Stimulated activated CD4-positive, alpha-beta T cell treated with anti-CD3 and anti-CD28 coated beads, TNF-alpha, amount 100 ng/mL, for 48 hours (primary cell): ENCODE measurements at regions not wholly inside any gene's neighbourhood (a gene's known extent, or its start where the extent isn't known, plus 50 kb on each side); places are given as distances from the start of the nearest gene placed in this dataset.

ENCODE experiments used
- DNase-seq, 3 donors: peaks; one replicate each; pipeline ENCODE4 v3.0.0-alpha.2; 2020; ENCODE audit warnings: low read depth in 3 of 3

GRCh38 chr5:143870362-143870761, 58.4 kb downstream of the HMHB1 start:
- DNase-seq = no peak

DNA sequence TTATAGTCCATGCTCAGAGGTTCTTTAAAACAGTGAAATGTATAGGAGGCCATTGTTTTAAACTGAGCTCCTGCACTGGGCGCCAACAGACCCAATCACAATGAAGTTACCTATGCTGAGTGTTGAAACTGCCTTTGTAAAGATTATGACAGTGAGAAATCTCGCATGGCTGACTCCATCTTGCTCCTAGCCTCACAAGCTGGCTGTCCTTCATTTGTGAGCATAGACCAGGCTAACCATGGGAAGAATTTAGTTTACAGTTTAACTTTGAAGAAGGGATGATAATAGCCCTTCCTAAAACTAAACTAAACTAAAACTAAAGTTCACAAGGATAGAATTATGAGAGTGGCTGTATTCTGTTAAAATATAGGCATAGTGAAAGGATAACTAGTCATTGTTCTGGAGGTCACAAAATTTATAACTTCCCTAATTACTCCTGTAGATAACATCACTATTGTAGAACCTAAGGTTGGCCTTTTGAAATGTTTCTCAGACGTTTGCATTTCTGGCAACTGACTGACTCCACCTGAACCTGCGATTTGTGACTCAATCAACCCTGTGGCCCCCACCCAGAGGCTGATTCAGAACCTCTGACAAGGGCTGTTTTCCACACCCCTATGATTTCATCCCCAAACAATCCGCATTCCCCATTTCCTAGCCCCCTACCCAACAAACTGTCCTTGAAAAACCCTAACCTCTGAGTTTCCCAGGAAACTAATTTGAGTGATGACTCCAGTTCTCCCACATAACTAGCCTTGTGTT, 59.1 kb downstream of the HMHB1 start:
- DNase-seq = no peak

GRCh38 chr5:143871672-143872071, 59.7 kb downstream of the HMHB1 start:
- no peak for DNase-seq

GRCh38 chr5:143874312-143874711, 62.4 kb downstream of the HMHB1 start:
- no peak for DNase-seq

DNA sequence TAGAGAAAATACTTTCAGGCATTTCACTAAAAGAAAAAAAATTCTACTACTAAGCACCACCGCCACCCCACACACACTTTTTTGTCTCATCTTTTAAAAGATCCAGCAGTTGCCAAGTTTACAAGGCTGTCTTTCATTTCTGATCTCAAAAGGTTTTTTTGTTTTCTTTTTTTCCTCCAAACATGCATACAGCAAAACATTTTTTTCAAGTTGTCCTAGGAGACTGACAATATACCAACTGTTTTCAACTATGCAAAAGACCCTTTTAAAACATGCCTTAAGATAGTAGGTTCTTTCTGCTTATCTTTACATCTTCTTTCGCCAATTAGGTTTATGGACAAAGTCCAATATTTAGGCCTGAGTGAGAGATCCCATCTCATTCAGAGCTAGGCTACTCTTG, 65.2 kb downstream of the HMHB1 start:
- no peak for DNase-seq

- DNase-seq = no peak
Observed at GRCh38 chr5:143878430-143878829, 66.5 kb downstream of the HMHB1 start.

DNA sequence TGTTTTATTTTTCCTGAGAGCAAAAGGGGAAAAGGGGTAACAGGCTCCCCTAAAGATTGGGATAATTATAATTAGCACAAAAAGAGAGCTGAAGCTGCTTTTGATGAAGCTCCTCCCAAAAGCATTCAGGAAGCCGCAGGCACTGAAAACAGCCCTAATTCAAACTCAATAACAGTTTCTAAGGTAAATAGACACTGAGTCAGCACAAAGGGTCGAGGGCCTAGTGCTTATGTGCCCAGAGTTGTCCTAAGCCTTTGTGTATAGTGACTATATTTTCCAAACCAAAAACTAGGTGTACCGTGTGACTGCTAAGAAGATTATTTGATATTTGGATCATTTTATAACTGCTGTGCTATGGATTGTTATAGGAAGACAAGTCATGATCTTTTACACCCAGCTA, 67.7 kb downstream of the HMHB1 start:
- no peak for DNase-seq

- no peak for DNase-seq
Observed at GRCh38 chr5:143880178-143880577, 68.2 kb downstream of the HMHB1 start.

DNA sequence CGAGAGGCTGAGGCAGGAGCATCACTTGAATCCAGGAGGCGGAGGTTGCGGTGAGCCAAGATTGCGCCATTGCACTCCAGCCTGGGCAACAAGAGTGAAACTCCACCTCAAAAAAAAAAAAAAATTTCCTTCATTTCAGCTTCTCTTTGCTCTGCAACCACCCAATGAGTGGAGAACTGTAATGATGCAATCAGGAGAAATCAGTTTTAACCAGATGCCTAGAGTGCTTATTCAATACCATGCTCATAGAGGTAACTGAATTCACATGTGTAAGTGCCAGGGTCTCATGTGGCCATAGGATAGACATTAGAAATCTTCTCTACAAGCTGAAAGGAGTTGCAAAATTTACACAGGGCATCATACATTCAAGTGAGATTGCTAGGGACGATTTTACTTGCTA, 70.6 kb downstream of the HMHB1 start:
- DNase-seq = no peak

DNA sequence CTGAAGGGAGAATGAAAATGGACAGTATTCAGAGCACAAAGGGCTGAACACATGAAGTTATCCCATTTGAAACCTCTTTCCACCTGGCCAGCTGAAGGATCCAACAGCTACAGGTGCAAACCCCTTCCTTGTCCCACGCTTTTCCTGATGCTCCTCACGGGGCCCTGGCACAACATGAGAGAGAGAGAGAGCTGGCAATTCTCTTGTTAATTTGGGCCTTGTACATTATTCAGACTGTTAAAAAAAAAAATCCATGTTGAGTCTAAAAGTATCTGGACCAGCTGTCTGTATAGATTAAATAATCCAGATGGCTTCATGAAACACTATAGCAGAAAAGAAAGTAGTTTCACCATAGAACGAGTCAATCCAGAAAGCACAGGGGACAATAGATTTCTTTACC, 74.1 kb downstream of the HMHB1 start:
- DNase-seq = no peak

DNA sequence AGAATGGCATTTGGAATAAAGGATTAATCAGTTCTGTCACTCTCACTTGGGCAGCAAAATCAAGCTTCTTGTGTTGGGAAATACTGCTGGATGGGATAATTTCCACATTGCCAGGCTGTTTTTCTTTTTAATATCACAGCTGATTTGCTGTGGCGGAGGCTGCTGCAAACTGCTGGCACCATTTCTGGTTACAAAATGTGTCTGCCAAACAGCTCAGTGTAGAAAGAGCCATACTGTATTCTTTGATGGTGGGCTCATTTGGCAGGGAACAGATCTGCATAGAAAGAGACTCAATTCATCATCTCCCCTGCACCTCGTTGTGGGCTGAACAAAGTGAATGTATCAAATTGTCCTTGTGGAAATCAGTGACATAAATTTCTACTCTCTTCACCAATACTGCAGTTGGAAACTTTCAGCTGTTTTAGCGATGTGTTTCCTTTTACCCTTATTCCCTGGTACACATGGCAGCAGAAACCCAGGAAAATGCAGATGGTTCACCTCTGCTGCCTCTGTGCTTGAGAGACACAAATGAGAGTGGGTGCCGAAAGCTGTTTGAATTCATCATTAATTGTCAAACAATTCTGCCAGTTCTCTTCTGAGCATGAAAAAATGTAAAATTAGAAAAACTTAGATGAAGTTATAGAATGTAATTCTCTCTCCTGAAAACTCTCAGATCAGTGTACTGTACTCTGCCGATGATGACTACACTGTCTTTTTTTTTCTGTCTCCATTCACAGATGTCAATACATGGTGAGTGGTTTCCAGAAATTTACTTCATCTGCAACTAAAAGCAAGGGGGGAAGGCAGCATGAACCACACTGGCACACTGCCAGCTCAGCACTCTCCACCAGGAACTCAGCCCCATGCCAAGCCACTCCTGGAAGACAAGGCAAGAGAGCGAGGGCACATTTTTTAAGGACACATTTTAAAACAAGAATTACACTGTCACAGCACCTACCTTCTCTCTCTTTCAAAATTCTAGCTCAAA, 75.0 kb downstream of the HMHB1 start:
- no peak for DNase-seq

GRCh38 chr5:143887903-143888665, 76.1 kb downstream of the HMHB1 start:
- no peak for DNase-seq

DNA sequence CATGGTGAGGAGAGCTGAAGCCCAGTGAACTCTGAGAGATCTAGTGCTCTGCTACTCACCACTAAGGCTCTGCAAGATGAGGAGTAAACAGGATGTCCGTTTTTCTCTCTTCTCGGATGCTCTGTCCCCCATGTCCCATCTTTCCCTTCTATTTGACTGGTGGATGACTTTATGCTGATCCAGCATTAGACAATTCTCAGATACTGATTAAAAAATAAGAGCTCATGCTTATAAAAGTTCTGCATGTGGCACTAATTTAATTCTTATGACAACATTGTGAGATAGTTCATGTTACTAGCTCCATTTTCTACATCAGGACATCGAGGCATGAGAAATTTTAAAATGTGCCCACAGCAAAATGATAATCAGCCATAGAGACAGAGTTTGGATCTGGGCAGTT, 77.0 kb downstream of the HMHB1 start:
- no peak for DNase-seq

DNA sequence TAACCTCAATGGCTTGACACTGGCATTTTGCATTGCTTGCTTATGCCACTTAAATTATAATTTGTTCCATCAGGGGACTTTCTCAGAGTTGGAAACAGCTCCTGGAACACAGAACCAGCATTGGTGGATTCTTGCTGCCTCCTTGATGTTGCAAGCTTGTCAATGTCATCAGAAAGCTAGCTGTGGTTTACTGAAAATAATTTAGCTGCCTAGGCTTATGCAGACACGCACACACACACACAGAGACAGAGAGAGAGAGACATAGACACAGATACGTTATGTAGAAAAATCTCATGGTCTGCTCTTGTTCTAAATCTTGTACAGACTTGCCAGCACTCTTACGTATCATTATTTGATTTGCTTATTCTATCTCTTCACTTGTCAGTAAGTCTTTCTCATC, 78.0 kb downstream of the HMHB1 start:
- DNase-seq = no peak

- no peak for DNase-seq
Observed at GRCh38 chr5:143890487-143890886, 78.5 kb downstream of the HMHB1 start.

GRCh38 chr5:143892271-143892670, 80.3 kb downstream of the HMHB1 start:
- no peak for DNase-seq

DNA sequence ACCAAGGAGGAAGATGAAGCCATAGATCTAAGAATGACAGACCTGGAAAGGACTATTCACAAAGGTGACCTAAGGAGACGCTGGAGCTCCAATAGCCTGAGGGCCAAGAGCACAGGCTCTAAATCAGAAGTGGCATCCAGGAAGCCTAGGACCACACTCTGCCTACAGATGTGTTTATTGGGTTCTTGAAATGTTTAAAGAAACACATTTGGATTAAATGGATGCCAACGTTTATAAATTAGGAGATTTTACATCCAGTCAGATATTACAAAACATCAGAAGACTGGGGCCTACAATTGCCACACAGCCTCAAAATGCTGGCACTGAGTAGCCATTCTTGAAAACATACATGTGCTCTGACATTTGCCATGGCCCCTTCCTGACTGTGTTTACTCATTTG, 80.9 kb downstream of the HMHB1 start:
- DNase-seq = no peak

- no peak for DNase-seq
Observed at GRCh38 chr5:143893638-143894037, 81.7 kb downstream of the HMHB1 start.

DNA sequence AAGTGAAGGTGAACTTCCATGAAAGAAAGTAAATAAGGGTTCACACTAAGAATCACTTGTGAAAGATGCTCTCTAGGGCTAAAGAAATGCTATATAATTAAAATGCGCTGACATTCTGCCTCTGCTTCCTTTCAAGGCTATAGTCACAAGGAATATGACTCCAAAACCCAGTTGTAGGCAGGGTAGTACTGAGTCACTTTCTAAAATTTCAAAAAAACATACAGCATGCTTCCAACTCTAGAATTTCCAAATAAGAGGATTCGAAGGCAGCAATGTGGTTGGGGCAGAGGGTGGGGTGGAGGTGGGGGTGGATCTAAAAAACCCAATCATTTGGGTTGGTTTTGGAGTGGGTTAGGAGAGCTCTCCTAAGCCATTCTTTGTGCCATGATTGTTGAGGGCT, 84.6 kb downstream of the HMHB1 start:
- no peak for DNase-seq

DNA sequence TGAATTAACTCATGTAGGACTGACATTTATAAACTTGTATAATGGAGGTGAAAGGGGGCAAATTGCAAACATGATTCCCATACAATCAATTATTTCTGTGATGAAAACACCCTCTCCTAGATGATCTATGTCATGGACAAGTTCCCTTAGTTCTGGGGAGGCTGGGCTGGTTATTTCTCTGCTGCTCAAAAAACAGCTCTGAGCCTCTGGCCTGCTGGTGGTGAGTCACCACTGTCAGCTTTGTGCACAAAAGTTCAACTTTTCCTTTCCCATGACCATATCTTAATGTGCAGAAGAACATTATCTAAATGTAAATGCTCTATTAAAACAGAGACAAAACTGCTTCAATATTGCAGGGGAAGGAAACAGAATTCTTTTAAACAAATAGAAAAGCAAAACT, 85.0 kb downstream of the HMHB1 start:
- DNase-seq = no peak

GRCh38 chr5:143898381-143898780, 86.4 kb downstream of the HMHB1 start:
- no peak for DNase-seq

GRCh38 chr5:143898916-143899591, 87.1 kb downstream of the HMHB1 start:
- DNase-seq = no peak
